ENCODE measurements at regions not wholly inside any gene's neighbourhood (a gene's known extent, or its start where the extent isn't known, plus 50 kb on each side); places are given as distances from the start of the nearest gene placed in this dataset.

DNA sequence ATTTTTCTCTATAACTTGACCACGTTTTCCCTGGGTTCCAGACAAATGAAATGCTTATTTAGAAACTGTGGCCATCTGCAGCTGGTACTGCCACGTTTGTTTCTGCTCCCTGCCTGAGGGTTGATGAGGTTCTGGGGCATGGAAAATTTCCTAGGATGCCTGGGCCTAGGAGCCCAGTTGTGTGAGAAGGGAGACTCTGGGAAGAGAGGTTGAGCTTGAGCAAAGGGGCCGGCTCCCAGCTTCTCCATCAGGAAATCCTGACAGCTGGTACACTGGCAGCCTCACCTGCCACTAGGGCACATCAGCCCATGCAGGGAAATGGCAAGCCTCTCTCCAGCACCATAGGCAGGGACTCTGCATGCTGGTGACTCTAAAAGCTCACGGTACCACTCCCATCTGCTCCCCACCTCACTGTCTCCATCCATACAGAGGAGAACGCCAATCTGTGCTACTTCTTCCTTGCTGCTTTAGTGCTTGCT, 165.4 kb upstream of the PPP2R3A start:
- no peak for ATAC-seq (ENCODE audit: low read depth in 2 of 2)
- H3K9me3 Mint-ChIP-seq: peaks cover 0 to 7% (median 0%) of the 10 kb centered on the region in 7 donors

DNA sequence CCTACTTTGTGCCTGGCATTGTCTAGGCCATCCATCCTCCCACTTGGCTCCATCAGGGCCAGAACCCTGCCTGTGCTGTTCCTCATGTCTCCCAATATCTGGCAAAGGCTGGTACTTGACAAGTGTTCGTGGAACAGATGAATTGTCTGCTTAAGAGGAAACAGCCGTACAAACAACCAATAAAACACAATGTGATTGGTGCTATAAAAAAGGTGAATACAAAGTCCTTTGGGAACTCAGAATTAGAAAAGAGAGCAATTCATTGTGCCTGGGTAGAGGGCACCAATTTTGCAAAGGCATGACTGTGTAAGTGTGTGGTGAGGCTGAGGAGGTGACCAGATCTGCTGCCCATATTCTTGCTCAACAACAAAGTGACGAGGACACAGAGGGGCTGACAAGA, 164.5 kb upstream of the PPP2R3A start:
- Mint-ChIP-seq H3K27ac (no peak overlapping the region), H3K27me3 (peaks cover 0 to 4% (median 0%) of the 10 kb centered on the region in 3 donors), H3K4me1 (no peaks in the 10 kb centered on the region), H3K9me3 (peaks cover 0 to 7% (median 0%) of the 10 kb centered on the region in 7 donors), H3K36me3 (no peaks in the 10 kb centered on the region), H3K4me3 (no peak overlapping the region)
- DNase-seq (no peak), ATAC-seq (ENCODE audit: low read depth in 2 of 2) (no peak)

More for the DNA sequence above, 165.4 kb upstream of the PPP2R3A start:
- Mint-ChIP-seq H3K27ac (no peak overlapping the region), H3K4me3 (no peak overlapping the region), H3K4me1 (no peaks in the 10 kb centered on the region), H3K27me3 (no peaks in the 10 kb centered on the region), H3K36me3 (no peaks in the 10 kb centered on the region)
- no peak for DNase-seq

DNA sequence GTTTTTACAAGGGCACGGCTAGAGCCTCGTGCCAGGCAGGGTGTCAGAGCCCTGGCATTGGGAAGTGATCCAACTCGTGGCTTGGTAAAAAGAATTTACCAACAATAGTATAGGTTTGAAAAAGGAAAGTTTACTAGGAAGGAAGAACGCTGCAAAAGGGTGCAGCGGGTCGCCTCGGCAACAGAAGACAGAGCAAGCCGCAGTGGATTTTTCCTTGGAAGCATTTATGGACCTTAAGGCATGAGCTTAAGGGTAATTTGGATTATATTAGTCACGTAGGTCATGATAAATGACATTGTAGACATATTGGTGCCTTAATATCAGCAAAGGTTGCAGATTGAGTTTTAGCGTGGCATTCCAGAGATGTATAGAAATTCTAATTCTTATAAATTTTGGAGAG, 163.4 kb upstream of the PPP2R3A start:
- Mint-ChIP-seq H3K27ac (no peak overlapping the region), H3K36me3 (no peaks in the 10 kb centered on the region), H3K9me3 (peaks cover 0 to 7% (median 0%) of the 10 kb centered on the region in 7 donors), H3K27me3 (peaks cover 0 to 4% (median 0%) of the 10 kb centered on the region in 3 donors), H3K4me3 (no peak overlapping the region), H3K4me1 (no peaks in the 10 kb centered on the region)
- DNase-seq (no peak), ATAC-seq (ENCODE audit: low read depth in 2 of 2) (no peak)

DNA sequence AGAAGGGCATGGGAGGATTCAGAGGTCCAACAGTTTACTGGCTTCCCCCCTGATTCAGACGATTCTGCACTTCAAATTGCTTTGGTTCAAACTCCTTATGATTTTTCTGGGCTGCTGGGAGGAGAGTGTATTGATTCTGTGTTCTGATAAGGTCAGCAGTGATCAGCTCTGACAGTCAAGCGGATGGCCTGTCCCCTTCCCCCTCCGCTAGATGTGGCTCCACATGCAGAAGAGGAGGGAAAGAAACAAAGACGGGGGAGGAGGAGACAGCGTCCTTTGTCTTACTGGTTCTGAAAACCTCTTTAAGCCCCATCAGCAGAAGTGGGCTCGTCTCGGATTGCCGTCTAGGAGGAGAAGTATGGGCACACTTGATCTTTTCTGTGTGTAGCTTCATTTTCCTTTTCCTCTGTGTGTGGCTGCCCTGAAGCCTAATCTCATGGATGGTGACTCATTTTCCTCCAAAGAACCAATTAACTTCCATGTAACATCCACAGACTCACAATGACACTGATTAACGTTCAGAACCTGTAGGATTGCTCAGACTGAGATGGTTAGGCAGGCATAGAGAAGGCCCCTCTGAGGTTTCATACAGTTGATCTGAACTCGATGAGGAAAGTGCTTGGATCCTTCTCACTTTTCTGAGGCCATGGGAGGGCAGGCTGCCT, 162.4 kb upstream of the PPP2R3A start:
- DNase-seq: no peak
- no peak for ATAC-seq (ENCODE audit: low read depth in 2 of 2)
- peaks cover 0 to 4% (median 0%) of the 10 kb centered on the region in 3 donors for H3K27me3 Mint-ChIP-seq
- H3K4me1 Mint-ChIP-seq: no peaks in the 10 kb centered on the region
- H3K9me3 Mint-ChIP-seq: peaks cover 0 to 6% (median 0%) of the 10 kb centered on the region in 7 donors
- H3K36me3 Mint-ChIP-seq: no peaks in the 10 kb centered on the region
- H3K4me3 Mint-ChIP-seq: no peak overlapping the region
- no peak overlapping the region for H3K27ac Mint-ChIP-seq

DNA sequence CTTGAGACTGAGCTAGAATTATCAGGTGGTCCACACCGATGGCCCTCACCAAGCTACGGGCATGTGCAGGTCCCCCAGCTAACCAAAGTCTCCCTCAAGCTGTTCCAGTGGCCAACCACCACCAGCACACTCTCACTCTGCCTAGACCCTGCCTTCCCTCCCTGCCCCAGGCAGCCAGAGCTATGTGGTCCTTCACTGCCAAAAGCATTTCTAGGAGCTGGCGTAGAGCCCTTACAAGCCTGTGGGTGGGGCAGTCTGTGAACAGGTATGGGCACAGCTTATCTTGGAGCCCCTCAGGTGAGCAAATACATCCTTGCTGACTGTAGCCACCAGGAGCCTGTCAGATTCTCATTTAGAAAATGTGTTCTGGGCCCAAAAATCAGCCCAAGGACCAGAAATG, 159.8 kb upstream of the PPP2R3A start:
- peaks cover 0 to 7% (median 0%) of the 10 kb centered on the region in 3 donors for H3K27me3 Mint-ChIP-seq
- H3K4me3 Mint-ChIP-seq: no peak overlapping the region

DNA sequence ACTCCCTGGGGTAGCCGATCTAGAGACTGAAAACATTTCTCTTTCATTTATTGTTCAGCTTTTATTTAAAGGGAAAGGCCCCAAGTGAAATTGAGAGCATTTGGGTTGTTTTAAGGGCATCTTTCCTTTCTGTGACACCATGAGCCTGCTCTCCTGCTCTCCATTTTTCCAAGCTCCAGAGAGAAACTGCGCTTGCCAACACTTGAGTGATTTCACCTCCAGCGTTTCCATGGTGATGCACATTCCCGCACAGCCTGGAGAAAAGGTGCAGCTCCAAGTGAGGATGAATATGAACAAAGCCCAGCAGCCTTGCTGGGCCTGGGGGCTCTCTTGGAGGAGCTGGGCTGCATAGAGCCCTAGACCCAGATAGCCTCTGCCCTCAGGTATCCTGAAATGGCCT, 159.2 kb upstream of the PPP2R3A start:
- Mint-ChIP-seq H3K36me3 (no peaks in the 10 kb centered on the region), H3K4me1 (no peaks in the 10 kb centered on the region), H3K27ac (no peak overlapping the region), H3K9me3 (peaks cover 0 to 7% (median 0%) of the 10 kb centered on the region in 7 donors), H3K27me3 (peaks cover 0 to 11% (median 0%) of the 10 kb centered on the region in 3 donors), H3K4me3 (no peak overlapping the region)
- ATAC-seq (ENCODE audit: low read depth in 2 of 2) (no peak), DNase-seq (no peak)

More for the DNA sequence above, 159.8 kb upstream of the PPP2R3A start:
- Mint-ChIP-seq H3K4me1 (no peaks in the 10 kb centered on the region), H3K9me3 (peaks cover 0 to 4% (median 0%) of the 10 kb centered on the region in 7 donors), H3K36me3 (no peaks in the 10 kb centered on the region), H3K27ac (no peak overlapping the region)
- no peak for DNase-seq
- ATAC-seq (ENCODE audit: low read depth in 2 of 2): no peak

DNA sequence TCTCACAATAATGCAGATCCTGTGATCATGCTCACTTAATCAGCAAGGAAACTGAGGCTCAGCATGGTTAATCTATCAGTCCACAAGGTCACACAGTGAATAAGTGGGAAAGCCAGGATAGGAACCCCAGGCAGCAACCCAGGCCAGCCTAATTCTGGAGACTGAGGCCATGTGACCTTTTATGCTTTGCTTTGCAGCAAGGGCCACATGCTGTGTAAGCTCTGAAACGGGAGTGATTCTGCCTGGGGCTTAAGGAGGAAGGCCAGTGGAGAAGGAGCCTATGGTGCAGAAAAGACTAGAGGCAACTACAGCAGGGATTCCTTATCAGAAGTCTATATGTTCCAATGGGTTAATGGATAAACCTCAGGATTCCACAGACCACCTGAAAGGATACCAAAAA, 157.6 kb upstream of the PPP2R3A start:
- H3K36me3 Mint-ChIP-seq: no peaks in the 10 kb centered on the region
- no peaks in the 10 kb centered on the region for H3K4me1 Mint-ChIP-seq
- DNase-seq: no peak
- peaks cover 0 to 5% (median 0%) of the 10 kb centered on the region in 7 donors for H3K9me3 Mint-ChIP-seq
- peaks cover 0 to 13% (median under 1%) of the 10 kb centered on the region in 3 donors for H3K27me3 Mint-ChIP-seq
- H3K27ac Mint-ChIP-seq: no peak overlapping the region
- ATAC-seq (ENCODE audit: low read depth in 2 of 2): no peak
- H3K4me3 Mint-ChIP-seq: no peak overlapping the region

DNA sequence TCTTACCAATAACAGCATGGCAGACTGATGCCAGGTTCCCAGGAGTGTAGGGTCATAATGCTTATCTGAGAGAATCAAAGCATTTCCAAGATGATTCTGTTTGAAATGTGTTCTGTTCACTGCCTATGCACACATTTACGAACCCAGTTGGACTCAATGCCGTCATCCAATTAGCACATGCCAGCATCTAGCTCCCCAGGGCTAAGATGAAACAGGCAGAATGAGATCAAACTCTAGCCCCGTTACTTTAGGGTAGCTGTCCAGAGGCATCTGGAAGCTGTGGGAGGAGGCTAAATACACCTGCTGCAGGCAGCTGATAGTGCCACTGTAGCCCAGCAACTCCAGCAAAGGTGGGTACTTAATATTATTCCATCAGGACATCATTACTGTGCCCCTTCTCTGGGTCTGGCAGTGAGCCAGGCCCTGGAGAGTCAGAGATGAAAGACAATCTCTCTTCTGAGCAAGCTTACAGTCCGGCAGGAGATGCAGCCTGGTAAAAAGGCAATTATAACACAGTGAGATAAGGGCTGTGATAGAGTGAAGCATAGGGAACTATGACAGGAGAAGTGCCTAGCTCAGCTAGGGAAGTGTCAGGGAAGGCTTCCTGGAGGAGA, 156.4 kb upstream of the PPP2R3A start:
- Mint-ChIP-seq H3K27ac (no peak overlapping the region), H3K9me3 (peaks cover 0 to 5% (median 0%) of the 10 kb centered on the region in 7 donors), H3K4me3 (no peak overlapping the region), H3K4me1 (no peaks in the 10 kb centered on the region), H3K27me3 (peaks cover 0 to 13% (median 5%) of the 10 kb centered on the region in 3 donors), H3K36me3 (no peaks in the 10 kb centered on the region)
- ATAC-seq (ENCODE audit: low read depth in 2 of 2) (no peak), DNase-seq (no peak)

DNA sequence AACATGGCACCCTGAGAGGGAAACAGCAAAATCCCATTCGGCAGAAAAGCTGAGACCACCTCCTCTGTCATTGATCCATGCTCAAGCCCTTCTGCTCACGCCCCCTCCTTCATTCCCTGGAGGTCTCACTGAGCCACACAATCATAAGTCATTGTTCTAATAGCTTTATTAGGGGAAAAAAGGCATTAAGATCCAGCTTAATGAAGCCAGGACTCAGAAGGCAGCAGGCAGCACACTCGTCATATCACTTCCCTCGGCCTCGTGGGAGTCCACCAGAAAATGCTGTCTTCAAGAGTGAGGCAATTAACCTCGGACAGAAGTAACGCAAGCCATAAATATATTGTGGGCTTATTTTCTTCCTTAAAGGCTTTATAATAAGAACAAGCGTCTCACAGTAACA, 153.9 kb upstream of the PPP2R3A start:
- no peak for DNase-seq
- Mint-ChIP-seq H3K9me3 (peaks cover 0 to 5% (median 0%) of the 10 kb centered on the region in 7 donors), H3K36me3 (no peaks in the 10 kb centered on the region)

DNA sequence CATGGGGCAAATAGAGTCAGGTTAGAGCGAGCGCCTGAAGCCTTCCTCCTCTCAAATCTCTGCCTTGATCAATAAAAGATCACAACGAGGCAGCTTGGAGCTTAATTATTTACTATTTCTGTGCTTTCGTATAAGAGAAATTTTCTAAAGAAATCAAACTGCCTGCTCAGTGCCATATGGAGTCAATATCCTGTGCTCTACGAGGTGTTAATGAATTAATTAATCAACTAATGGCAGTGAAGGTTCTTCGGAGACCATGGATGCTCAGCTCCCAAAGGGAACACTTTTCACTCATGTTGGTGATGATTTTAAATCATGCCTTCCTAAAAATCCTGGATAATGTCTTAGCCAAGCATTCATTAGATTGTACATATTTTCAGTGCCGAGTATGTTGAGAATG, 153.5 kb upstream of the PPP2R3A start:
- H3K4me3 Mint-ChIP-seq: no peak overlapping the region
- H3K27me3 Mint-ChIP-seq: peaks cover 8 to 9% (median 9%) of the 10 kb centered on the region in 3 donors
- no peak for ATAC-seq (ENCODE audit: low read depth in 2 of 2)
- no peaks in the 10 kb centered on the region for H3K4me1 Mint-ChIP-seq
- H3K27ac Mint-ChIP-seq: no peak overlapping the region
- peaks cover 0 to 5% (median 0%) of the 10 kb centered on the region in 7 donors for H3K9me3 Mint-ChIP-seq
- no peak for DNase-seq
- H3K36me3 Mint-ChIP-seq: no peaks in the 10 kb centered on the region

More for the DNA sequence above, 153.9 kb upstream of the PPP2R3A start:
- Mint-ChIP-seq H3K27me3 (peaks cover 8 to 9% (median 9%) of the 10 kb centered on the region in 3 donors), H3K4me3 (no peak overlapping the region), H3K4me1 (no peaks in the 10 kb centered on the region), H3K27ac (no peak overlapping the region)
- ATAC-seq (ENCODE audit: low read depth in 2 of 2): no peak

DNA sequence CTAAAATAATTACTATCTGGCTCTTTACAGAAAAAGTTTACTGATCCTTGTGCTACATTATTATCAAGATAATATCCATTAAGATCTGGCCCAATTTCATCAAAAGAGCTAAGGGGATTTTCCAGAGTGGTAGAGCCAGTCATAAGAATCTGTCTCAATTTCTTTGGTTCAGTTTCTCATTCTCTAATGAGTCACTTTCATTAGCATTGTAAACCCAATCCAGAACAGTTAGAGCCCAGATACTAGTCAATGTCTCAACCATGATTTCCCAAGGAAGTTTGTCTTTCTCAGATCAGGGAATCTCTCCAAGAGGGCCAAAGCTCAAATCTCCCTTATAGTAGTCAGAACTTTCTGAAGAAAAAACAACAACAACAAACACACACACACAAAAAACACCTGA, 131.1 kb upstream of the PPP2R3A start:
- ATAC-seq (ENCODE audit: low read depth in 2 of 2) (no peak), DNase-seq (no peak)
- H3K4me1 Mint-ChIP-seq: no peaks in the 10 kb centered on the region
- no peaks in the 10 kb centered on the region for H3K36me3 Mint-ChIP-seq
- no peak overlapping the region for H3K27ac Mint-ChIP-seq
- peaks cover 0 to 6% (median 6%) of the 10 kb centered on the region in 3 donors for H3K27me3 Mint-ChIP-seq
- peaks cover 0 to 5% (median 0%) of the 10 kb centered on the region in 7 donors for H3K9me3 Mint-ChIP-seq
- H3K4me3 Mint-ChIP-seq: no peak overlapping the region

DNA sequence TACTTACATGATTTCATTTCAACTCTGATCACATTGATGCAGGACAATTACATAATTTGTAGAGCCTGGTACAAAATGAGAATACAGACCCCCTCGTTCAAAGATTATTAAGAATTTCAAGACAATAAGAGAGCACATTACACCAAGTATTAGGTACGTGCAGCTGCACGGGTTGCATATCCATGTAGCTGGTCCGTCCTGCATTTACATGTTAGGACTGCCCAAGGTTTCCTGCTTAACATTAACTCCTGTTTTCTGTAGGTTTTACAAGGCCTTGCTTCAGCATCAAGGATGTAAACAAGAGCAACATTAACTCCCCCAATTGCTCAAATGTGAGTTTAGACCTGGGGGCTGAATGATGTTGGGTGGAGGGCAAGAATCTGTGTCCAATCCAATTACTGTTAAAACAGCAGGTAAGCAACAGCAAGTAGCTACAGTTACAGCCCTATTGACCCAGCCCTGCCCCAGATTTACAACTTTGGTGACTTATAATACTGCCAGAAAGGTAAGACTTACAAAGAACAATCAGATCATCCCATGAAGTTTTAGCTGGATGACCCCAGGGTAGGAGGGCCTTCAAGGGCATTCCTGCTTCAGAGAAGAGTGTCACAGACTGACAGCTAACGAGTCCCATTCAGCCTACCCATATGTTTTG, 127.4 kb upstream of the PPP2R3A start:
- Mint-ChIP-seq H3K27me3 (peaks cover 0 to 6% (median 6%) of the 10 kb centered on the region in 3 donors), H3K4me1 (no peaks in the 10 kb centered on the region), H3K36me3 (no peaks in the 10 kb centered on the region), H3K27ac (no peak overlapping the region), H3K9me3 (peaks cover 0 to 7% (median 0%) of the 10 kb centered on the region in 7 donors), H3K4me3 (no peak overlapping the region)
- ATAC-seq (ENCODE audit: low read depth in 2 of 2) (no peak), DNase-seq (no peak)

DNA sequence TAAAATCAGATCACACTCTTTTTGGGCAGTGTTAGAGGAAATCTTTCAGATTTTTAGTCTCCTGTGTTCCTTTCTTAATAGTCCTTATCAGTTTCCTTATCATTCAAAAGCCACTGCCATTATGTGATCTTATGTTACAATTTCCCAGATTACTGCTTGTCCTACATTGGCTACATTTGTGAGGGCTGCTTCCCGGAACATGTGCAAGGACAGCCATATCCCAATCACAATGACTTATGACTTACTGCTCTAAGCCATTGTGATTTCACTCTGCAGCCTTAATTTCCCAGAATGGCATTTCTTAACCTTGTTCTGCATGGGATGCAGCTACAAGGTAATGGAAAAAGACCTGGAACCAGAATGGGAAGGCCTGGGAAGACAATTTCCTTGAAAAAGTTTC, 125.1 kb upstream of the PPP2R3A start:
- Mint-ChIP-seq H3K4me3 (no peak overlapping the region), H3K27me3 (peaks cover 0 to 6% (median 0%) of the 10 kb centered on the region in 3 donors), H3K27ac (no peak overlapping the region), H3K9me3 (peaks cover 0 to 7% (median 0%) of the 10 kb centered on the region in 7 donors), H3K36me3 (no peaks in the 10 kb centered on the region), H3K4me1 (no peaks in the 10 kb centered on the region)
- ATAC-seq (ENCODE audit: low read depth in 2 of 2): no peak
- DNase-seq: no peak

All from naive B cell (primary cell).